ENCODE measurements at regions not wholly inside any gene's neighbourhood (a gene's known extent, or its start where the extent isn't known, plus 50 kb on each side); places are given as distances from the start of the nearest gene placed in this dataset.

DNA sequence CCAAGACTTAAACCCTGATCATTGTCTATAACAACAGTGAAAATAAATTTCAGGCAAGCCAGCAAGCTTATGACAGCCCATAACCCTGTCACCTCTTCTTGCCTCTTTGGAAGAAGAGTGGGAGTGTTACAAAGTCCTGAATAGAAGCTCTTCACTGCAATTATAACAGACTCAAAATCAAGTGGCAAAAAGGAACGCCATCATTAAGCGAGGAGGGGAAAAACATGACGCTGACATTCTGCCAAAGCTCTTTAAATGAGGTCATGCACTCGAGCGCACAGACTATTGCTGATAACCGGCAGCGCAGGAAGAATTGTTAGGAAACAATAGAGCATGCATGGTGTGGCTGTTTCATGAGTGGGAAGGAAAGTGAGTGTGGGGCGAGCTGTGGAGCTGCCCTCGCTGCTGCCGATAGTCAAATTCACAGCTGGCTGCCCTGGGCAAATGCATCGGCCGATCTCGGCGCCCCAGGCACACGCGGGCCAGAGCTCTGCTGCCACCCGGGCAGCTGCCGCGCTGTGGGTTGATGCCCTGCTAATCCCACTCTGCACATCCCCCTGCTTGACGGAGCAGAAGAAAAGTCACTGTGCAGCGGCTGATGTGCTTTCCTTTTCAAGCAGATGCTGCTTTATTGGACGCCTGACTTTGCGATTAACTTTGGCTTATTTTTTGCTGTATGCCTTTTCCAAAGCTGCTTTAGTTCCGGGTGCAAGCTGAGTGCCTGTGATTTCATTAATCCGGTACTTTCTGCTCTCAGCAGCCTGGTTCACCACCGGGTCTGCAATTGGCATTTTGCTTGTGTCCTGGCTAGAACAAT lies 102.4 kb upstream of the ST6GALNAC5 start:
- peak; percentile 13 for DNase-seq

DNA sequence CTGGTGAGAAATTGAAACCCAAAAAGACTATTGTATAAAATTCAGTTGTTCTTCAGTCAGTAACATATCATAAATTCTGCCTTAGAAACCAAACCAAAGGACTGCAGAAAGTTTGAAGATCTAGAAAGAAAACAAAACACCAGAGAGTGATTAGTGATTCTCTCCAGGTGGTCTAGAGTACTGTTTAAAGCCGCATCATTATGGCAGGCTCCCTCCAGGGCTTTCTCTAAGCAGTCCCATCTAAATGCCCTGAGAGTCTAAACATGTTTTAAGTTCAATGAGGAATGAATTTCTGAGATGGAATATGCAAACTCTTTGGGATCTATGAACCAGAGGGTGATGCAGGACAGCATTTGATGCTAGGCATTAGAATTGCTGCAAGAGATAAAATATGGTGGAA lies 100.9 kb upstream of the ST6GALNAC5 start:
- no peak for DNase-seq

DNA sequence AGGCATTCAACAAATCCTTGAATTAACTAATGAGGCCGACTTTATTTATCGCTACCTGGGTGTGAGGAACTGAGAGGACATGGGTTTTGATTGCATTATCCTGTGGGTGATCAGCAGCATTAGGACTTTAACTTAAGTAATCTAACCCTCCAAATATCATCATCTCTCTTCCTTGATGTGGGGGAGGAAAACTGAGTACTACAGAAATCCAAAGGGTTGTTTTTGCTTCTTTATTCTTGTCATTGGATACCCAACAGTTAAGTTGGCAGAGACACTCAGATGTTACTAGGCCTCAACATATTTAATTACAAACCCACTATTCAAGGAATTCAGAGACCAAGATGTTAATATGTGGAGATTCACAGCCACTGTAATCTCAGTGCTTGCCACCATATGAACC lies 97.4 kb upstream of the ST6GALNAC5 start:
- no peak for DNase-seq

DNA sequence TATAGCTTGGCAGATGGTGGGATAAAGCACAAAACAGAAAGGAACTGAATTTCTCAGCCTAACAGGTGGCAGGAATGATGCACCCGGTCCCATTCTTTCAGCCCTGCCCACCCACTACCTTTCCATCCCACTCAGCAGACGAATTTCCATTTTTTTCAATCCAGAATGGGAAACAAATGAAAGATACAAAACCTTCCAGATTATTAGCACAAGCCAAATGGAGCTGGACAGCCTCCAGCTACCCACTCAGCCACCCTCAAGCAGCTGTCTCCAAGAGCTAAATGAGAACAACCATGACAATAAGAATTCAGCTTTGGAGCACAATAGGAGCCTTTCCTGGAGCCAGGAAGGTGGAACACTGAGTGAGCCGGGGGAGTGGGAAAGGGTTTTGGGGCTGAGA lies 96.3 kb upstream of the ST6GALNAC5 start:
- DNase-seq: no peak

DNA sequence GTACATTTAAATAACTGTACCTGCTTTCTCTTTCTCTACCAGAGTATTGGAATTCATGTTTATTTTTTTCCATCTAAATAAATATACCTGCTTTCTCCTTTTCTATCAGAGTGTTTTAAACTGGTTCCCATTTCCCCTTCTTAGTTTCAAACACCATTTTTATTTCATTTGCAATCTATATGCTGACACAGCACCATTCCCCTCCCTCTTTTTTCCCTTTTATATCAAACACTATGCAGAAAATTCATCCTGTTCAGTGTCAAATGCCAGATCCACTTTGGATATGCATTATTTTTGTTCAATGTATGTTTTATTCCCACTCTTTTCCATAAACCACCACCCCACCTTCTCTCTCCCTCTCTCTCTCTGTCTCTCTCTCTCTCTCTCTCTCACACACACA lies 85.8 kb upstream of the ST6GALNAC5 start:
- no peak for DNase-seq

DNA sequence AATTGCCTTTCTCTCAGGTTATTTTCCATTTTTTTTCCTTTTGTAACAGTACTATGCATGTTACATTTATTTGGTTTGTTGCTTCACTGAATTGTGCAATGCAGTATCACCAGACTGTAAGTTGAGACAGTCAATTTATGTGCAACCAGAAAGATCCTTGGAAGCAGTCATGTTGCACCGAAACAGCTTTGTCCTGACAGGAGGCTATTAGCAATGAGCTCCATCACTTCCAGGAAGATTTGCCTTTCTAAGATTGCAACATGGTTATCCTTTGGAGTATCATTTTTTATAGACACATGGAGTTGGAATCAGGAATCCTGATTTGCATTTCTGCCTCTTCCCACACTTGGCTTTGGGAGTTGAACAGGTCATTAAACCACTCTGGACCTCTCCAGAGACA lies 84.5 kb upstream of the ST6GALNAC5 start:
- DNase-seq: no peak

DNA sequence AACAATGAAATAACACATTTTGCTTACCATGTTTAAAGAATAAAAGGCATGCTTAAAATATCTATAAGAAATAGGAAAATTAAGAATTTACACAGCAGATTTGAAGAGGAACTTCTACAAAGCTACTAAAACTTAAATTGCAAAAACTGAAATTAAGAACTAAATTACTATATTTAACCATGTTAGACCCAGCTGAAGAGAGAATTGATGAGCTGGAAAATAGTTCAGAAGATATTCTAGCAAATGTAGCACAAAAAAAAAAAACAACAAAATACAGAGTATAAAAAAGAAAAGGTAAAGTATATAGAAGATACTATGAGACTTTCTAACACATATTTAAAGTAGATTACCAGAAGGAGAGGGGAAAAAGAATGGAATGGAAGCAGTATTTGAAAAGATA lies 82.8 kb upstream of the ST6GALNAC5 start:
- no peak for DNase-seq

DNA sequence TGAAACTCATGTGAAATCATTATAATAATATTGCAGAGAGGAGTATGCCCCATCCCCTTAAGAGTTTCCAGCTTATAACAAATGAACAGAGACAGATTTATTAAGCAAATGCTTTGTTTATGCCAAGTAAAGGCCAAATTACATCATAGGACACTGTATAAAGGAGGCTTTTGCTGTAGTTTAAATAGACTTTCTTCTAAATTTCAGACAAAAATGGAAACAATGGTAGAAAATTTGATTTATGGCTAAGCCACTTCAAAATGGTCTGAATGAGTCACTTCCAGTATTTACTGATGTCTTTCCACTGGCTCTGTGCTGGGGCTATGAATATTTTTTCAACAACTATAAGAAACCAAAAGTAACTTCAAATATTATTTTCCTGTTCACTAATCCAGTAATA lies 81.1 kb upstream of the ST6GALNAC5 start:
- DNase-seq: no peak

DNA sequence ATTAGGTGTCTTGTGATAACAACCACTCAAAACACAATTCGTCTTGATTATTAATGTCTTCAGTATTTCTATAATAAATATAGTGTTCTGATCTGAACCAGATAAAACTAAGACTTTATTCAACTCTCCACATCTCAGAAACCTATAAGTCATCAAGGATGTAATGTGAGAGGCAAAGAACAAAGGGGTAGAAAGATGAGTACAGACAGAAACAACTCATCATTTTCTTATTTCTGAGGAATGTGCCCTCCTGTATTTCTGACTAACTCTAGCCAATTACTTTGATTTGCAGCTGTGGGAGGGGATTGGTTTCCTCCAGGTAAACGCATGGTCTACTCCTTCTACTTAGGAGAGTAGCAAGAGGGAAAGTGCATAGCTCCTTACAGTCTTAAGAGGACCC lies 73.7 kb upstream of the ST6GALNAC5 start:
- no peak for DNase-seq

DNA sequence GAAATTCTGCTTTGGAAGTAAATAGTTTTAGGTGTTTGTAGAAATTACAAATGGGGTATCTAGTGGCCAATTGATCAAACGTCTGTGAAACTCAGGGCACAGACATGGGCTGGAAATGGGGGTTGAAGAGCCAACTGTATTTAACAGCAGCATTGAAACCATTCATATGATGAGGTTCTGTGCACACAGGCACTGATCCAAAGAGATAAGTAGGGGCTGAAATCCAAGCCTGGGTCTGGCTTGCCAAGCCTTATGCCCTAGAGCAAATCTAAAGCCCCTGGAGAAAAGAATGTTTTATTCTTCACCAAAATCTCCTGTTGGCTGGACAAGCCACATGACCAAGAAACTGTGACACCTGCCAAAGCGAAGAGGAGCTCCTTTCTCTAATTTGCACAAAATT lies 67.6 kb upstream of the ST6GALNAC5 start:
- DNase-seq: no peak

DNA sequence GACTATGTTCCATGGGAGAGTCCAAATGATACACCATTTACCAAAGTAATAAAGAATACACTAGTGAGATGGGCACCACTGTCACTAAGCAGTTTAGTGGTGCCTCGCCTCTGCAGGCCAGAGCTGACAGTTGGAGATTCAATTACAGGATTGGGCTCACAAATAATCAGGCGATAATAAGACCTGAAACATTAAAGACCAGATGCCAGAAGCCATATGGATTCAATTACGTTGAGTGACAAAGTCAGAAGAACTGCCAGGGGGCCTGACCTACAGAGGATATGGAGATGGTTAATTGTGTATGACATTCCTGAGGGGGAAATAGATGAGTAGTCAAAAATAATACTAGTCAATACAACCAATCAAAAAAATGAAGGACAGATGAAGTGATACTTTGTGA lies 65.2 kb upstream of the ST6GALNAC5 start:
- DNase-seq: no peak

DNA sequence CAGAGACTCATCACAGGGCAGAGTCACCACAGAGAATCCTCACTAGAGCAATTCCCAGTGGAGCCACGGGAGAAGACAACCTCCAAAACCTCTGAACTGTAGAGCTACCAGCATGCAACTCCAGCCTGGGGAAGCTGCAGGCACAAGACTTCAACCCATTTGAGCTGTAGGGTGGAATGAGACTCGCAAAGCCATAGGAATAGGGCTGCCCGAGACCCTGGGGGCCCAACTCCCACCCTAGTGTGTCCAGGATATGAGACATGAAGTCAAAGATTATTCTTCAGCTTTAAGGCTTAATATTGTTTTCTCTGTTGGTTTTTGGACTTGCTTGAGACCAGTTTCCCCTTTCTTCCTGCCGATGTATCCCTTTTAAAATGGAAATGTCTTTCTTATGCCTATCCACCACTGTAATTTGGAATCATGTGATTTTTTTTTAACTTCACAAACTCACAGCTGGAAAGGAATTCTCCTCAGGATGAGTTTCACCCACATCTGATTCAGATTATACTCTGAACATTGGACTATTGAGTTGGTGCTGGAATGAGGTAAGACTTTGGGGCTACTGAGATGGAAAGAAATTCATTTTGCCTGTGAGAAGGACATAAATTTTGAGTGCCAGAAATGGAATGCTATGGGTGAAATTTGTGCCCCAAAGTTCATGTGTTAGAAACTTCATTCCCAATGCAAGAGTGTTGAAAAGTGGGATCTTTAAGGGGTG lies 59.6 kb upstream of the ST6GALNAC5 start:
- no peak for DNase-seq

Data from midbrain (tissue), 1 donor.